GM12865 (cell line): ENCODE measurements at regions not wholly inside any gene's neighbourhood (a gene's known extent, or its start where the extent isn't known, plus 50 kb on each side); places are given as distances from the start of the nearest gene placed in this dataset.
"Not testable (repeated sequence)": the region's sequence is repeated elsewhere in the genome, so short reads cannot be mapped to it uniquely, and the experiment has no call there.

Experiments used
- DNase-seq: peaks from one replicate; pipeline ENCODE4 v3.0.0; 2010; ENCODE audit warnings: low read depth
- H3K4me3 ChIP-seq: 2 replicates; pipeline ENCODE4 v1.5.1; 2011; ENCODE audit warnings: mild to moderate bottlenecking, low read depth, low read length, control low read depth
- CTCF ChIP-seq: IDR thresholded peaks from 2 replicates; pipeline ENCODE4 v1.5.1; 2011; ENCODE audit warnings: low read length, control low read depth, low read depth, inconsistent platforms; ENCODE audit not compliant: insufficient read depth; ENCODE audit errors: missing control alignments

GRCh38 chr4:173642509-173642908 is 112.5 kb upstream of the HAND2 start:
- no peak overlapping the region for H3K4me3 ChIP-seq
- TF ChIP-seq CTCF = no peak
- DNase-seq = no peak

GRCh38 chr4:173635395-173635794 is 105.4 kb upstream of the HAND2 start:
- no peak for DNase-seq
- TF ChIP-seq CTCF = no peak
- H3K4me3 ChIP-seq = no peak overlapping the region

- no peak for TF ChIP-seq CTCF
- no peak for DNase-seq
These were observed 96.2 kb upstream of the HAND2 start for GRCh38 chr4:173626277-173626676.

GRCh38 chr4:173618648-173619047 is 88.6 kb upstream of the HAND2 start:
- H3K4me3 ChIP-seq, DNase-seq: not testable (repeated sequence)

More at GRCh38 chr4:173626277-173626676, 96.2 kb upstream of the HAND2 start:
- H3K4me3 ChIP-seq = no peak overlapping the region

- no peak for DNase-seq
- H3K4me3 ChIP-seq = no peak overlapping the region
- TF ChIP-seq CTCF = no peak
These were observed 79.1 kb upstream of the HAND2 start for GRCh38 chr4:173609158-173609557.

GRCh38 chr4:173608632-173609031 is 78.6 kb upstream of the HAND2 start:
- not testable (repeated sequence) for DNase-seq, H3K4me3 ChIP-seq

GRCh38 chr4:173591760-173592159 is 61.7 kb upstream of the HAND2 start:
- TF ChIP-seq CTCF = no peak
- H3K4me3 ChIP-seq = no peak overlapping the region
- no peak for DNase-seq

GRCh38 chr4:173590697-173591096 is 60.7 kb upstream of the HAND2 start:
- no peak overlapping the region for H3K4me3 ChIP-seq
- TF ChIP-seq CTCF = no peak
- DNase-seq = no peak
